GM12864 (cell line): ENCODE measurements at regions not wholly inside any gene's neighbourhood (a gene's known extent, or its start where the extent isn't known, plus 50 kb on each side); places are given as distances from the start of the nearest gene placed in this dataset.

ENCODE experiments used
- DNase-seq: peaks from one replicate; pipeline ENCODE4 v3.0.0-alpha.2; 2011; ENCODE audit warnings: low read depth
- H3K4me3 ChIP-seq: 2 replicates; pipeline ENCODE4 v1.5.1; 2011; ENCODE audit warnings: mild to moderate bottlenecking, low read depth, low read length, control low read depth
- TF ChIP-seq, protein P1 (sequence below): IDR thresholded peaks from 2 replicates; pipeline ENCODE4 v1.5.1; 2011; ENCODE audit warnings: low read depth, mild to moderate bottlenecking, moderate library complexity, low read length, control low read depth, inconsistent platforms; ENCODE audit errors: missing control alignments

DNA sequence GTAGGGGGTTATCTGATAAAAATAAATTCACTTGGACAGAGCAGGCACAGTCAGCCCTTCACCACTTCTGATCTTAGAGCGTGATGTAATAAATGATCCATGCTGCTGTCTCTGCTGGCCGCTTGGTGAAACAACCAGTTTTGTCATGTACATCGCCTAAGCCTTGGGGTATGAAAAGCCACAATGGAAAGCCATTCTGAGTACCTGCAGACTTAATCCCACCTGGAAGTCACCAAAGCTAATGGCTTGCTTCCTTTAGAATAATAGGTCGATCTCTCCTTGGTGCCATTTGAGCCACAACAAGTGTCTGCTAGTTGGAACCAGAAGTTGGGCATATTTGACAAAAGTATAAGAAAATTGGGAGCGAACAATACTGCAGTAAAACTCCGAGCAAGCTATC is 1649.7 kb upstream of the SPRY2 start:
- DNase-seq = no peak
- TF ChIP-seq, protein P1, sequence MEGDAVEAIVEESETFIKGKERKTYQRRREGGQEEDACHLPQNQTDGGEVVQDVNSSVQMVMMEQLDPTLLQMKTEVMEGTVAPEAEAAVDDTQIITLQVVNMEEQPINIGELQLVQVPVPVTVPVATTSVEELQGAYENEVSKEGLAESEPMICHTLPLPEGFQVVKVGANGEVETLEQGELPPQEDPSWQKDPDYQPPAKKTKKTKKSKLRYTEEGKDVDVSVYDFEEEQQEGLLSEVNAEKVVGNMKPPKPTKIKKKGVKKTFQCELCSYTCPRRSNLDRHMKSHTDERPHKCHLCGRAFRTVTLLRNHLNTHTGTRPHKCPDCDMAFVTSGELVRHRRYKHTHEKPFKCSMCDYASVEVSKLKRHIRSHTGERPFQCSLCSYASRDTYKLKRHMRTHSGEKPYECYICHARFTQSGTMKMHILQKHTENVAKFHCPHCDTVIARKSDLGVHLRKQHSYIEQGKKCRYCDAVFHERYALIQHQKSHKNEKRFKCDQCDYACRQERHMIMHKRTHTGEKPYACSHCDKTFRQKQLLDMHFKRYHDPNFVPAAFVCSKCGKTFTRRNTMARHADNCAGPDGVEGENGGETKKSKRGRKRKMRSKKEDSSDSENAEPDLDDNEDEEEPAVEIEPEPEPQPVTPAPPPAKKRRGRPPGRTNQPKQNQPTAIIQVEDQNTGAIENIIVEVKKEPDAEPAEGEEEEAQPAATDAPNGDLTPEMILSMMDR = no peak
- H3K4me3 ChIP-seq = no peak overlapping the region

DNA sequence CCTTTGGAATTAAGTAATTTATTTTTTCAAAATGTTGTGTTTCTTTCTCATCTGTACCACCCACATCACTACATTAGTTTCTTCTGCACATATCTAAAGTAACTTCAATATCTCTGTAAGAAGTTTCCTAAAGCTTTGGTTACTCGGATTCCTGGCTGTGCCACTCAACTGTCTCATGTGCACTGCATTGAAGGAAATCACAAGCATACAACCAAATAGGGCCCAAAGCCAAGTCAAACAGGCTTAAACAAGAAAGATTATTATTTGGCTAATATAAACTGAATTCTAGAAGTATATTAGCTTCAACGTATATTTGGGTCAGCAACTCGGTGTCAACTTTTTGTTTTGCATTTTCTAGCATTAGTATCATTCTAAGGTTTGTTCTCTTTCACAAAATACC is 1647.6 kb upstream of the SPRY2 start:
- DNase-seq = no peak

DNA sequence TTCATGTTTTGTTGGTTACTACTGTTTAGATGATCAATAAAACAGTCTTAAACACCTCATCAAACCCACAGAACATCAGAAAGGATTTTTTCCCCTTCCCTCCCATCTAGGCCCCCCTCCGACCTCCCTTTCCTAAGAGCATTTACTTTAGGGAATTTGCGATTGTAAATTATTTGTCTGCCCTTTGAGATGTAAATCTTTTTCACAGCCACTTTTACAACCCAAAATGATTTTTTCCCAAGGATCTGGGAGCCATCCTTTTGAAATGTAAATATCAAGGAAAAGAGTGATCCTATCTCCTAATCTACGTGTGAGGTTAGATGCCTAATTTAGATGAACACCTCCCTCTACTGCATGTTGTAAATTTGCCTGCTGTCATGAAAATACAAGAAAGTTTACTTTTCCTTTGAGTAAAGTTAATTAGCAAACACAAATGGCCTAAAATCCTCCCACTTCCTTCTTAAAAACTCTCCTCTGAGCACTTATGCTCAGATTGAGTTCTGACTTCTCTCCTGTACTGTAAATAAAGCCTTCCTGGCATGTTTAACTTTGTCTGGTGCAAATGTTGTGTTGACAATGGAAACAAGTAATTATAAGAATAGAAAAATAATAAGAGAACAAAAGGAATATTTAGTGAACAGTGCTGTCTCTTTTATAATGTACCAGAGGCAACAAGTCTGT is 1646.9 kb upstream of the SPRY2 start:
- no peak for DNase-seq
- TF ChIP-seq, protein P1 = no peak
- no peak overlapping the region for H3K4me3 ChIP-seq

More for the DNA sequence above, 1647.6 kb upstream of the SPRY2 start:
- TF ChIP-seq, protein P1 = no peak
- no peak overlapping the region for H3K4me3 ChIP-seq

DNA sequence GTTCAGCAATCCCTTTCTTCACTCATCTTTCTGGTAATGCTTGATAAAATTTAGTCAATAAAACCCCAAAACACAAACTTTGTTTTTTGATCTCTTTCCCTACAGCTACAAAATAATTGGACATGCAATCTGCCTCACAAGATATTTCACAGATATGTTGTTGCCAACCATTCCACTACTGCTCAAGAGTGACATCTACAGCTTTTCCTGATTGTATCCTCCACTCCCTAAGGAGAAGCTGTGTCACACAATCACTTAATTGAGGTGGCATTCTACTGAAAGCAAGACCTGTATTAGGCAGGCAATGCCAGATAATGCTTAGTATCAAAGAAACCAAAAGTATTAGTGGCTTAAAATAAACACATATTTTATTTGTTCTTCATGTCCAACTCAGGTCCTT is 1646.2 kb upstream of the SPRY2 start:
- H3K4me3 ChIP-seq = no peak overlapping the region
- TF ChIP-seq, protein P1 = no peak
- no peak for DNase-seq

DNA sequence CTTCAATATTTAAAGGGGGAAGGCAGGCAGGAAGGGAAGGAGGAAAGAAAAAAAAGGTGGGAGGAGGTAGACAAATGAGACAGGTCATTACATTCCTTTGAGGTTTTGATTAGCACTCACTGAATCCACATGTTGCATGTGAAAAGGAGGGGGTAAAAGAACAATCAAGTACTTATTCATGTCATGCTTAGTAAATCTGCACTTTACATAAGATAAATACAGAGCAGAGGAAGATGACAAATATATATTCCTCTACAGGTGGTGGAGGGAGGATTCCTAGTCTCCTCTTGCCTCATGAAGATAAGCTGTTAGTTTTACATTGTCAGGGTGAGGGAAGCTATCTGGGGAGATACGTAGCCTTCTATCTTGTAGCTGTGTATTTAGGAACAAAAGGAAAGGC is 1645.4 kb upstream of the SPRY2 start:
- TF ChIP-seq, protein P1 = no peak
- H3K4me3 ChIP-seq = no peak overlapping the region
- no peak for DNase-seq

DNA sequence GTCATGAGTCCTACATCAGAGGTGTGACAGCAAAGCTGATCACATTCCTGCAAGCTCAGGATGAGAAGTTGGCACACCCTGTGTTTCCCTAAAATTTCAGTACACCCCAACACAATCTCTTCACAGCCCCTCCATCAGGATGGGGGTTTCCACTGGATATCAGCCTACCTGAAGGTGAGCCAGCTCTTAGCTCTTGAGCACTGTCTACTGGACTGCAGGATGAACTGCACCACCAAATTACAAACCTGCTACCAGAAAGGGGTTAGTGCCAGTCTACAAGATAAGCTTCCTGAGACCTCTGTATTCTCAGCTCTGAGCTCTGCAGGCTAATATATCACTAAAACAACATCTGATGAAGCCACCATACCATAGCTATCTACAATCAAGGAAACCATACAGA is 1616.2 kb upstream of the SPRY2 start:
- no peak overlapping the region for H3K4me3 ChIP-seq
- TF ChIP-seq, protein P1 = no peak
- no peak for DNase-seq

DNA sequence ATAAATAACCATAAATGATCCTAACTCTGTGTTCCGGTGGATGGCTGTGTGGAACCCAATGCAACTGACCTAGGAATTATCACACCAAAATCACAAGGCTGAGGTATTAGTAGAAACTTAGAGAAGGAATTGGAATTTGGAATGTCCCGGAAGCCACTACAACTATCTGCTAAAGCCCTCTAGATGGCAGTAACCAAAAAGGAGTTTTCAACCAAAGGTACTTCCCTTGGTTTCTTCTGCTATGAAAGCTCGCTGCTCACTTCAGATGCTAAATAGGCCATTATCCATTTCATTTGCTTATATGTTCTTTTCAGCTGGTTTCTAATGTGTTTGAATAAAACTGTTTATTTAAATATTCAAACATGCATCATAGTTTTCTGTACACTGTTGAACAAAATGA is 1589.1 kb upstream of the SPRY2 start:
- TF ChIP-seq, protein P1 = no peak
- DNase-seq = no peak
- no peak overlapping the region for H3K4me3 ChIP-seq
